H9 (cell line): ENCODE measurements at regions not wholly inside any gene's neighbourhood (a gene's known extent, or its start where the extent isn't known, plus 50 kb on each side); places are given as distances from the start of the nearest gene placed in this dataset.

Experiments
- DNase-seq: peaks from one replicate; pipeline ENCODE4 v3.0.0-alpha.2; 2017
- H2AFZ ChIP-seq: one replicate; pipeline ENCODE4 v1.6.1; 2013; ENCODE audit warnings: mild to moderate bottlenecking, low read length, control low read depth, moderate library complexity
- H2AK5ac ChIP-seq: 2 replicates; pipeline ENCODE4 v1.6.1; 2013; ENCODE audit warnings: low read length, control low read depth, mixed read lengths; ENCODE audit not compliant: insufficient read length
- H2BK120ac ChIP-seq: one replicate; pipeline ENCODE4 v1.6.1; 2013; ENCODE audit warnings: low read depth, mild to moderate bottlenecking, low read length, control low read depth, inconsistent platforms; ENCODE audit not compliant: poor library complexity, severe bottlenecking
- H2BK12ac ChIP-seq: 2 replicates; pipeline ENCODE4 v1.6.1; 2013; ENCODE audit warnings: low read length, control low read depth, mixed read lengths, low read depth; ENCODE audit not compliant: insufficient read length
- H2BK15ac ChIP-seq: 2 replicates; pipeline ENCODE4 v1.6.1; 2013; ENCODE audit warnings: low read depth, low read length, control low read depth
- H2BK20ac ChIP-seq: one replicate; pipeline ENCODE4 v1.6.1; 2013; ENCODE audit warnings: low read depth, mild to moderate bottlenecking, low read length, control low read depth, inconsistent platforms; ENCODE audit not compliant: poor library complexity, severe bottlenecking
- H2BK5ac ChIP-seq: 2 replicates; pipeline ENCODE4 v1.6.1; 2013; ENCODE audit warnings: low read length, control low read depth, mixed read lengths; ENCODE audit not compliant: insufficient read length
- H3K14ac ChIP-seq: 2 replicates; pipeline ENCODE4 v1.6.1; 2013; ENCODE audit warnings: low read length, control low read depth; ENCODE audit not compliant: insufficient read depth
- H3K18ac ChIP-seq: 2 replicates; pipeline ENCODE4 v1.6.1; 2013; ENCODE audit warnings: low read depth, mild to moderate bottlenecking, mixed read lengths, low read length, control low read depth; ENCODE audit not compliant: insufficient read length
- H3K23ac ChIP-seq: 2 replicates; pipeline ENCODE4 v1.6.1; 2013; ENCODE audit warnings: low read length, control low read depth, mixed read lengths, low read depth; ENCODE audit not compliant: insufficient read length
- H3K23me2 ChIP-seq: 2 replicates; pipeline ENCODE4 v1.6.1; 2013; ENCODE audit warnings: low read depth, mild to moderate bottlenecking, mixed read lengths, low read length, control low read depth; ENCODE audit not compliant: insufficient read length, poor library complexity, severe bottlenecking
- H3K27ac ChIP-seq: 2 replicates; pipeline ENCODE4 v1.5.1; 2013; ENCODE audit warnings: low read length, control low read depth, mixed read lengths, low read depth; ENCODE audit not compliant: insufficient read length
- H3K27me3 ChIP-seq: 2 replicates; pipeline ENCODE4 v1.6.1; 2013; ENCODE audit warnings: low read length, control low read depth, inconsistent platforms; ENCODE audit not compliant: insufficient read depth
- H3K4ac ChIP-seq: 2 replicates; pipeline ENCODE4 v1.6.1; 2013; ENCODE audit warnings: low read depth, mild to moderate bottlenecking, control low read depth, inconsistent platforms, low read length, moderate library complexity
- H3K4me1 ChIP-seq: 2 replicates; pipeline ENCODE4 v1.6.1; 2013; ENCODE audit warnings: low read length, control low read depth, inconsistent platforms; ENCODE audit not compliant: insufficient read depth
- H3K4me2 ChIP-seq: 2 replicates; pipeline ENCODE4 v1.6.1; 2013; ENCODE audit warnings: low read length, control low read depth, mixed read lengths; ENCODE audit not compliant: insufficient read length, insufficient read depth
- H3K56ac ChIP-seq: 2 replicates; pipeline ENCODE4 v1.6.1; 2013; ENCODE audit warnings: low read depth, mild to moderate bottlenecking, mixed read lengths, low read length, control low read depth; ENCODE audit not compliant: insufficient read length
- H3K79me1 ChIP-seq: 2 replicates; pipeline ENCODE4 v1.6.1; 2013; ENCODE audit warnings: low read depth, mild to moderate bottlenecking, moderate library complexity, low read length, control low read depth, inconsistent platforms; ENCODE audit not compliant: insufficient read depth, poor library complexity, severe bottlenecking
- H3K79me2 ChIP-seq: 2 replicates; pipeline ENCODE4 v1.6.1; 2013; ENCODE audit warnings: low read length, control low read depth, inconsistent platforms; ENCODE audit not compliant: insufficient read depth
- H3K9ac ChIP-seq: 2 replicates; pipeline ENCODE4 v1.6.1; 2013; ENCODE audit warnings: low read length, control low read depth, mixed read lengths; ENCODE audit not compliant: insufficient read length; ENCODE audit errors: extremely low read depth
- H3K9me3 ChIP-seq: one replicate; pipeline ENCODE4 v1.6.1; 2013; ENCODE audit warnings: low read depth, low read length, inconsistent platforms; ENCODE audit not compliant: control insufficient read depth
- H3T11ph ChIP-seq: one replicate; pipeline ENCODE4 v1.6.1; 2013; ENCODE audit warnings: mild to moderate bottlenecking, low read length, control low read depth, inconsistent platforms
- H4K20me1 ChIP-seq: one replicate; pipeline ENCODE4 v1.6.1; 2013; ENCODE audit not compliant: control insufficient read depth, insufficient read length, insufficient read depth
- H4K5ac ChIP-seq: 2 replicates; pipeline ENCODE4 v1.6.1; 2013; ENCODE audit warnings: low read depth, mild to moderate bottlenecking, mixed read lengths, low read length, control low read depth; ENCODE audit not compliant: insufficient read length
- H4K8ac ChIP-seq: replicated peaks from 2 replicates; pipeline ENCODE4 v1.6.1; 2013; ENCODE audit warnings: low read length, control low read depth, mixed read lengths, low read depth; ENCODE audit not compliant: insufficient read length
- H4K91ac ChIP-seq: 2 replicates; pipeline ENCODE4 v1.6.1; 2013; ENCODE audit warnings: low read depth, mild to moderate bottlenecking, moderate library complexity, mixed read lengths, low read length, control low read depth; ENCODE audit not compliant: insufficient read length
- H3K27ac Mint-ChIP-seq, 3 experiments: 2 replicates in 2 of 3; 3 replicates in 1 of 3; pipeline ENCODE4 v1.8.0; 2020 to 2021; ENCODE audit warnings: mixed read lengths in 3 of 3, mild to moderate bottlenecking in 1 of 3, moderate library complexity in 1 of 3
- H3K27me3 Mint-ChIP-seq: 2 replicates; pipeline ENCODE4 v1.8.0; 2021; ENCODE audit warnings: low read depth, mild to moderate bottlenecking, moderate library complexity, mixed read lengths
- H3K36me3 Mint-ChIP-seq, 3 experiments: 2 replicates in 2 of 3; 3 replicates in 1 of 3; pipeline ENCODE4 v1.8.0; 2020 to 2021; ENCODE audit warnings: low read depth in 3 of 3, mixed read lengths in 3 of 3; ENCODE audit not compliant: insufficient read depth in 1 of 3
- H3K4me1 Mint-ChIP-seq, 2 experiments: 2 replicates each; pipeline ENCODE4 v1.8.0; 2020; ENCODE audit warnings: mixed read lengths in 2 of 2
- H3K4me3 Mint-ChIP-seq, 2 experiments: 2 replicates in 1 of 2; 3 replicates in 1 of 2; pipeline ENCODE4 v1.8.0; 2020 to 2021; ENCODE audit warnings: mild to moderate bottlenecking in 2 of 2, mixed read lengths in 2 of 2, moderate library complexity in 1 of 2
- H3K9me3 Mint-ChIP-seq, 2 experiments: 2 replicates in 1 of 2; 3 replicates in 1 of 2; pipeline ENCODE4 v1.8.0; 2020; ENCODE audit warnings: mild to moderate bottlenecking in 2 of 2, mixed read lengths in 2 of 2, moderate library complexity in 1 of 2
- CTCF ChIP-seq: fragments of 200-600 bp; sonication (generic); conservative IDR thresholded peaks from 3 replicates; pipeline ENCODE4 v1.8.0; 2021; ENCODE audit warnings: antibody characterized with exemption, mild to moderate bottlenecking
- WGBS: extraction: QIAGEN DNeasy Blood & Tissue Kit; methylation state at CpG from one replicate; pipeline ENCODE4 v1.1.7; 2013; ENCODE audit warnings: missing lambda C conversion rate, low lambda C conversion rate, mixed read lengths; ENCODE audit not compliant: insufficient read length; ENCODE audit errors: extremely low coverage; 5-methylcytosine and 5-hydroxymethylcytosine counted together

GRCh38 chr11:122259195-122259821 lies 143.3 kb upstream of the BLID start:
- Histone ChIP-seq H3K56ac (no peak overlapping the region), H4K91ac (no peak overlapping the region), H3K14ac (no peak overlapping the region), H3K23ac (no peak overlapping the region), H2BK120ac (no peak overlapping the region), H3K4me1 (no peaks in the 10 kb centered on the region), H4K20me1 (no peaks in the 10 kb centered on the region), H3K9ac (no peak overlapping the region), H4K8ac (no peak overlapping the region), H2BK5ac (no peak overlapping the region), H3K27ac (no peak overlapping the region), H3T11ph (no peak overlapping the region), H3K79me1 (no peaks in the 10 kb centered on the region), H2BK20ac (no peak overlapping the region), H3K9me3 (no peaks in the 10 kb centered on the region), H3K27me3 (no peaks in the 10 kb centered on the region), H2AFZ (no peak overlapping the region), H3K4ac (no peak overlapping the region), H3K18ac (no peak overlapping the region), H4K5ac (no peak overlapping the region), H2BK15ac (no peak overlapping the region), H2BK12ac (no peak overlapping the region), H3K23me2 (no peaks in the 10 kb centered on the region), H3K79me2 (no peaks in the 10 kb centered on the region), H3K4me2 (no peak overlapping the region), H2AK5ac (no peak overlapping the region)
- no CpG with 5 or more reads among the region's 7 CpGs for WGBS
- peaks cover 0 to 9% of the 10 kb centered on the region in 2 experiments; a peak in 4 of 5 replicates for H3K9me3 Mint-ChIP-seq
- H3K27me3 Mint-ChIP-seq: peaks cover 25% of the 10 kb centered on the region
- no peak for DNase-seq
- no peak overlapping the region for H3K4me3 Mint-ChIP-seq
- H3K27ac Mint-ChIP-seq: no peak overlapping the region
- peaks cover 0 to 3% of the 10 kb centered on the region in 2 experiments; a peak in 2 of 4 replicates for H3K4me1 Mint-ChIP-seq
- H3K36me3 Mint-ChIP-seq: 0 out of 7 replicates have a peak, but pooled peaks cover 0 to 10% (median 0%) of the 10 kb centered on the region in 3 experiments
- TF ChIP-seq CTCF: no peak
